Muscle of leg (tissue), 3 donors: ENCODE measurements at regions not wholly inside any gene's neighbourhood (a gene's known extent, or its start where the extent isn't known, plus 50 kb on each side); places are given as distances from the start of the nearest gene placed in this dataset.
"Not testable (repeated sequence)": the region's sequence is repeated elsewhere in the genome, so short reads cannot be mapped to it uniquely, and the experiment has no call there.

Experiments
- DNase-seq: peaks from one replicate; pipeline ENCODE4 v3.0.0; 2013
- H3K27ac ChIP-seq: one replicate; pipeline ENCODE4 v1.5.1; 2013; ENCODE audit warnings: mild to moderate bottlenecking, low read length, control low read depth
- H3K27me3 ChIP-seq: one replicate; pipeline ENCODE4 v1.6.1; 2013; ENCODE audit warnings: low read length; ENCODE audit not compliant: control insufficient read depth, insufficient read depth
- H3K36me3 ChIP-seq: one replicate; pipeline ENCODE4 v1.6.1; 2013; ENCODE audit warnings: low read length; ENCODE audit not compliant: control insufficient read depth, insufficient read depth
- H3K4me1 ChIP-seq: one replicate; pipeline ENCODE4 v1.6.1; 2013; ENCODE audit warnings: low read length; ENCODE audit not compliant: control insufficient read depth, insufficient read depth
- H3K4me3 ChIP-seq: one replicate; pipeline ENCODE4 v1.5.1; 2013; ENCODE audit warnings: low read length, control low read depth
- H3K9me3 ChIP-seq: replicated peaks from 2 replicates; pipeline ENCODE4 v1.6.1; 2013; ENCODE audit warnings: low read depth, low read length; ENCODE audit not compliant: control insufficient read depth
- WGBS: methylation state at CpG from one replicate; pipeline ENCODE4 v1.1.5; 2013; ENCODE audit warnings: missing lambda C conversion rate; ENCODE audit not compliant: insufficient coverage; 5-methylcytosine and 5-hydroxymethylcytosine counted together

- Histone ChIP-seq H3K9me3 (no peaks in the 10 kb centered on the region), H3K4me1 (no peaks in the 10 kb centered on the region), H3K27ac (no peak overlapping the region), H3K27me3 (no peaks in the 10 kb centered on the region), H3K4me3 (no peak overlapping the region), H3K36me3 (no peaks in the 10 kb centered on the region)
- no CpG with 5 or more reads among the region's 1 CpG for WGBS
- DNase-seq = no peak
These were observed 406.3 kb downstream of the NPIPA8 start for GRCh38 chr16:17930280-17930679.

GRCh38 chr16:17926866-17927399 lies 409.6 kb downstream of the NPIPA8 start:
- H3K36me3 ChIP-seq = no peaks in the 10 kb centered on the region
- H3K9me3 ChIP-seq = no peaks in the 10 kb centered on the region
- DNase-seq = no peak

GRCh38 chr16:17926461-17926860 lies 410.1 kb downstream of the NPIPA8 start:
- DNase-seq = no peak
- WGBS = 75% methylated on average over 2 of the region's 5 CpGs
- Histone ChIP-seq H3K36me3 (no peaks in the 10 kb centered on the region), H3K9me3 (no peaks in the 10 kb centered on the region), H3K4me1 (no peaks in the 10 kb centered on the region), H3K4me3 (no peak overlapping the region), H3K27ac (no peak overlapping the region), H3K27me3 (no peaks in the 10 kb centered on the region)

More at GRCh38 chr16:17926866-17927399, 409.6 kb downstream of the NPIPA8 start:
- Histone ChIP-seq H3K27ac (no peak overlapping the region), H3K27me3 (no peaks in the 10 kb centered on the region), H3K4me3 (no peak overlapping the region), H3K4me1 (no peaks in the 10 kb centered on the region)
- 44% methylated on average over 2 of the region's 4 CpGs for WGBS

- Histone ChIP-seq H3K4me1 (no peaks in the 10 kb centered on the region), H3K27me3 (no peaks in the 10 kb centered on the region), H3K9me3 (no peaks in the 10 kb centered on the region), H3K27ac (no peak overlapping the region), H3K36me3 (no peaks in the 10 kb centered on the region), H3K4me3 (no peak overlapping the region)
- DNase-seq = no peak
- 93% methylated on average over 5 of the region's 6 CpGs for WGBS
These were observed 410.8 kb downstream of the NPIPA8 start for GRCh38 chr16:17925761-17926160.

- no peaks in the 10 kb centered on the region for H3K36me3 ChIP-seq
- no peaks in the 10 kb centered on the region for H3K27me3 ChIP-seq
- H3K4me1 ChIP-seq = no peaks in the 10 kb centered on the region
- H3K9me3 ChIP-seq = peaks cover 8% of the 10 kb centered on the region
- 63% methylated on average over 2 of the region's 2 CpGs for WGBS
- DNase-seq = no peak
- H3K27ac ChIP-seq = no peak overlapping the region
- no peak overlapping the region for H3K4me3 ChIP-seq
These were observed 415.1 kb downstream of the NPIPA8 start for GRCh38 chr16:17921357-17921978.

GRCh38 chr16:17917316-17918019 lies 419.1 kb downstream of the NPIPA8 start:
- Histone ChIP-seq H3K36me3 (no peaks in the 10 kb centered on the region), H3K4me1 (no peaks in the 10 kb centered on the region), H3K27me3 (no peaks in the 10 kb centered on the region), H3K27ac (no peak overlapping the region), H3K4me3 (no peak overlapping the region), H3K9me3 (peaks cover 8% of the 10 kb centered on the region)
- no peak for DNase-seq
- WGBS = no CpG with 5 or more reads among the region's 3 CpGs

GRCh38 chr16:17915791-17916190 lies 420.7 kb downstream of the NPIPA8 start:
- no peak for DNase-seq
- no peaks in the 10 kb centered on the region for H3K27me3 ChIP-seq
- H3K36me3 ChIP-seq = no peaks in the 10 kb centered on the region
- no peak overlapping the region for H3K27ac ChIP-seq
- no peak overlapping the region for H3K4me3 ChIP-seq
- 85% methylated on average over 5 of the region's 5 CpGs for WGBS
- no peaks in the 10 kb centered on the region for H3K4me1 ChIP-seq
- peaks cover 8% of the 10 kb centered on the region for H3K9me3 ChIP-seq

- Histone ChIP-seq H3K36me3 (no peaks in the 10 kb centered on the region), H3K27ac (no peak overlapping the region), H3K4me1 (no peaks in the 10 kb centered on the region), H3K27me3 (no peaks in the 10 kb centered on the region), H3K9me3 (peaks cover 8% of the 10 kb centered on the region), H3K4me3 (no peak overlapping the region)
- WGBS = no CpG with 5 or more reads among the region's 1 CpG
- DNase-seq = no peak
These were observed 422.4 kb downstream of the NPIPA8 start for GRCh38 chr16:17914168-17914567.

- H3K4me3 ChIP-seq, DNase-seq, H3K27ac ChIP-seq, H3K27me3 ChIP-seq, H3K9me3 ChIP-seq, H3K4me1 ChIP-seq, H3K36me3 ChIP-seq: not testable (repeated sequence)
- WGBS = no CpG with 5 or more reads among the region's 1 CpG
These were observed 425.0 kb downstream of the NPIPA8 start for GRCh38 chr16:17911578-17911977.

- not testable (repeated sequence) for H3K27me3 ChIP-seq, H3K36me3 ChIP-seq, H3K4me3 ChIP-seq, DNase-seq, H3K27ac ChIP-seq, H3K9me3 ChIP-seq, H3K4me1 ChIP-seq
- 85% methylated on average over 5 of the region's 10 CpGs for WGBS
These were observed 429.9 kb downstream of the NPIPA8 start for GRCh38 chr16:17906626-17907025.
